ENCODE measurements at regions not wholly inside any gene's neighbourhood (a gene's known extent, or its start where the extent isn't known, plus 50 kb on each side); places are given as distances from the start of the nearest gene placed in this dataset.

DNA sequence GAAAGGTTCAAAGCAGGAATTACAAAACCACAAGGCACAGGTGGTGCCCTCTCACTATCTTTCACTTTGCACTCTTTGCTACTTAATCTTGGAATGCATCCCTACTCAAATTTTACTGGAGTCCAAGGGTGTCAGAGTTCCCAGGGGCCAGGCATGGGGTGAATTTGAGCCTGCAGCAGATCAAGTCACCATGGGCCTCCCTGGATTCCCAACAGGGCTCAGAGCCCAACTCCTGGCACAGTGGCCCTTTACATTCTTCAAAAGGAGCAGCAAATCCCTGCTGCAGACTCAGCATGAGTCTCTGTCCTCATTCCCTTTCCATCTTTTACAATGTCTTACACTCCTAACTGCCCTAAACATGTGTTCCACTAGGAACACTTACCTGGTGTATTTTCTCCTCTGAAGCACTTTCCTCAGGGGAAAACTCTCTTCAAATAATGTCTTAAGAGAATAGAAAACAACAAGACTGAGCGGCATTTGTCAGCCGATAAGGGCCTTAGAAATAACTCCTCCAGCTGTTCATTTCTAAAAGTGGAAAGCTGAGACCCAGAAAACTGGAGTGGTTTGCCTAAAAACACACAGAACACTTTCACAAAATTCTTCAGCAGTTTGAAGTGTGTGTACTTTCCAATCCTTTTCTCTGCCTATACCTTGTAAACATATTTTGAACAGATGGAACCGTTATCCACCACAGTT lies 596.0 kb downstream of the INSC start:
- TF ChIP-seq, protein P1, sequence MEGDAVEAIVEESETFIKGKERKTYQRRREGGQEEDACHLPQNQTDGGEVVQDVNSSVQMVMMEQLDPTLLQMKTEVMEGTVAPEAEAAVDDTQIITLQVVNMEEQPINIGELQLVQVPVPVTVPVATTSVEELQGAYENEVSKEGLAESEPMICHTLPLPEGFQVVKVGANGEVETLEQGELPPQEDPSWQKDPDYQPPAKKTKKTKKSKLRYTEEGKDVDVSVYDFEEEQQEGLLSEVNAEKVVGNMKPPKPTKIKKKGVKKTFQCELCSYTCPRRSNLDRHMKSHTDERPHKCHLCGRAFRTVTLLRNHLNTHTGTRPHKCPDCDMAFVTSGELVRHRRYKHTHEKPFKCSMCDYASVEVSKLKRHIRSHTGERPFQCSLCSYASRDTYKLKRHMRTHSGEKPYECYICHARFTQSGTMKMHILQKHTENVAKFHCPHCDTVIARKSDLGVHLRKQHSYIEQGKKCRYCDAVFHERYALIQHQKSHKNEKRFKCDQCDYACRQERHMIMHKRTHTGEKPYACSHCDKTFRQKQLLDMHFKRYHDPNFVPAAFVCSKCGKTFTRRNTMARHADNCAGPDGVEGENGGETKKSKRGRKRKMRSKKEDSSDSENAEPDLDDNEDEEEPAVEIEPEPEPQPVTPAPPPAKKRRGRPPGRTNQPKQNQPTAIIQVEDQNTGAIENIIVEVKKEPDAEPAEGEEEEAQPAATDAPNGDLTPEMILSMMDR (IDR thresholded peaks at IDR 0.05), result no peak
- TF ChIP-seq POLR2A (IDR thresholded peaks at IDR 0.05), result no peak
